ENCODE measurements at regions not wholly inside any gene's neighbourhood (a gene's known extent, or its start where the extent isn't known, plus 50 kb on each side); places are given as distances from the start of the nearest gene placed in this dataset.
"Not testable (repeated sequence)": the region's sequence is repeated elsewhere in the genome, so short reads cannot be mapped to it uniquely, and the experiment has no call there.

GRCh38 chr4:79756140-79756895 is 316.7 kb downstream of the ANTXR2 start:
- no peak for DNase-seq
- intact Hi-C loops (cut with DNase I): no loop called here

- intact Hi-C loops (cut with DNase I): no loop called here
- no peak for DNase-seq
Observed at GRCh38 chr4:79748835-79749234, 324.2 kb downstream of the ANTXR2 start.

GRCh38 chr4:79747252-79747651 is 325.8 kb downstream of the ANTXR2 start:
- intact Hi-C loops (cut with DNase I): no loop called here
- no peak for DNase-seq

- intact Hi-C loops (cut with DNase I): no loop called here
- no peak for DNase-seq
Observed at GRCh38 chr4:79743014-79743413, 330.0 kb downstream of the ANTXR2 start.

- no peak for DNase-seq
- intact Hi-C loops (cut with DNase I): no loop called here
Observed at GRCh38 chr4:79739912-79740311, 331.9 kb upstream of the GK2 start.

- DNase-seq: no peak
- intact Hi-C loops (cut with DNase I): no loop called here
Observed at GRCh38 chr4:79723507-79723906, 315.5 kb upstream of the GK2 start.

- intact Hi-C loops (cut with DNase I): no loop called here
- DNase-seq: no peak
Observed at GRCh38 chr4:79700356-79700755, 292.3 kb upstream of the GK2 start.

GRCh38 chr4:79697444-79697843 is 289.4 kb upstream of the GK2 start:
- DNase-seq: no peak
- intact Hi-C loops (cut with DNase I): no loop called here

- intact Hi-C loops (cut with DNase I); DNase-seq: not testable (repeated sequence)
Observed at GRCh38 chr4:79696534-79696933, 288.5 kb upstream of the GK2 start.

GRCh38 chr4:79695848-79696247 is 287.8 kb upstream of the GK2 start:
- intact Hi-C loops (cut with DNase I): no loop called here
- DNase-seq: no peak

- DNase-seq: no peak
- intact Hi-C loops (cut with DNase I): no loop called here
Observed at GRCh38 chr4:79689740-79690139, 281.7 kb upstream of the GK2 start.

- intact Hi-C loops (cut with DNase I): no loop called here
- DNase-seq: no peak
Observed at GRCh38 chr4:79688691-79689090, 280.7 kb upstream of the GK2 start.

GRCh38 chr4:79687006-79687405 is 279.0 kb upstream of the GK2 start:
- no peak for DNase-seq
- intact Hi-C loops (cut with DNase I): no loop called here

GRCh38 chr4:79685542-79685941 is 277.5 kb upstream of the GK2 start:
- no peak for DNase-seq
- intact Hi-C loops (cut with DNase I): no loop called here

GRCh38 chr4:79684516-79684915 is 276.5 kb upstream of the GK2 start:
- intact Hi-C loops (cut with DNase I): no loop called here
- no peak for DNase-seq

GRCh38 chr4:79682801-79683530 is 274.9 kb upstream of the GK2 start:
- DNase-seq: peak in 34 of 42 donors; percentile 3 to 67 (median 22)

GRCh38 chr4:79682161-79682560 is 274.1 kb upstream of the GK2 start:
- intact Hi-C loops (cut with DNase I): no loop called here
- no peak for DNase-seq

More at GRCh38 chr4:79682801-79683530, 274.9 kb upstream of the GK2 start:
- intact Hi-C loops (cut with DNase I): no loop called here

GRCh38 chr4:79679859-79680258 is 271.8 kb upstream of the GK2 start:
- no peak for DNase-seq

GRCh38 chr4:79678472-79679202 is 270.6 kb upstream of the GK2 start:
- peak in 1 of 42 donors; percentile 2 for DNase-seq
- intact Hi-C loops (cut with DNase I): no loop called here

More at GRCh38 chr4:79679859-79680258, 271.8 kb upstream of the GK2 start:
- intact Hi-C loops (cut with DNase I): no loop called here

GRCh38 chr4:79676705-79677104 is 268.7 kb upstream of the GK2 start:
- intact Hi-C loops (cut with DNase I): no loop called here
- no peak for DNase-seq

Measured in head of caudate nucleus (tissue), 42 donors.